HG03175 (cell line): ENCODE measurements at regions not wholly inside any gene's neighbourhood (a gene's known extent, or its start where the extent isn't known, plus 50 kb on each side); places are given as distances from the start of the nearest gene placed in this dataset.

ENCODE experiments used
- ATAC-seq: cut with Tn5 transposase; IDR thresholded peaks from one replicate; pipeline ENCODE4 v1.9.1; 2021; ENCODE audit warnings: mild to moderate bottlenecking, moderate library complexity; ENCODE audit not compliant: unreplicated experiment

GRCh38 chr2:160862226-160862625 is 298.0 kb upstream of the TANK start:
- ATAC-seq = no peak

- ATAC-seq = no peak
Measured at GRCh38 chr2:160868891-160869290, 291.3 kb upstream of the TANK start.

- ATAC-seq = no peak
Measured at GRCh38 chr2:160869411-160869810, 290.8 kb upstream of the TANK start.

DNA sequence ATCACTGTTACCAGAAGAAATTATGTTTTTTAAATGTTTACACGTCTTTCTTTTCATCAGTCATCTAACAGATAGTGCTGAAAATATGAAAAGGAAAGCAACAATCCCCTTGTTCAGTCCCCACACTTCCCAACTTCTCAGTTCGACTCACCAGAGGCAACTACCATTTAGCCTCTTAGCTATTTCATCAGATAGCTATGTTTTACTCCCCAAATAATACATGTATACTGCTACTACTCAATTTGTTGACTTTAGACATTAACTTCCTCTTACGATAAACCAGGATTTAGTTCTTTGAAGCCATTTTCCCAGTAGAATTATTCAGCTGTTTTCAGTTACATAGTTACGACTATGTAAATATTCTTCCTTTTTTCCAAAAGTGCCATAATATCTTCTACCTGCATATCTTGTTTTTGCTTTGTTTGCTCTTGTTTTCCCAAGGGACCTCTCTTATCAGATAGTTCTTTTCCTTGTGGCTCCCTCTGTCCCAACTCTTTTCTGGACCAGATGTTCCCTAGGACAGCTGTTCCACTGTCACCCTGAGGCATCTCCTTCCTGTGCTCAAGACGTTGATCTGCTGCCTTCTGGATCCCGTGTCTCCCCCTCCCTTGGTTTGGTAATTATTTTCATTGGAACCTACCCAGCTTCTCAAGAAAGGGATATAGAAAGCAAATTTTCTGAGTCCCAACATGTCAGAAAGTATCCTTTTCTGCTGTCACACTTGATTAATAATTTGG is 289.3 kb upstream of the TANK start:
- no peak for ATAC-seq

GRCh38 chr2:160871953-160872352 is 288.3 kb upstream of the TANK start:
- ATAC-seq = no peak

- ATAC-seq = no peak
Measured at GRCh38 chr2:160876029-160876428, 284.2 kb upstream of the TANK start.

GRCh38 chr2:160876765-160877164 is 283.5 kb upstream of the TANK start:
- ATAC-seq = no peak

DNA sequence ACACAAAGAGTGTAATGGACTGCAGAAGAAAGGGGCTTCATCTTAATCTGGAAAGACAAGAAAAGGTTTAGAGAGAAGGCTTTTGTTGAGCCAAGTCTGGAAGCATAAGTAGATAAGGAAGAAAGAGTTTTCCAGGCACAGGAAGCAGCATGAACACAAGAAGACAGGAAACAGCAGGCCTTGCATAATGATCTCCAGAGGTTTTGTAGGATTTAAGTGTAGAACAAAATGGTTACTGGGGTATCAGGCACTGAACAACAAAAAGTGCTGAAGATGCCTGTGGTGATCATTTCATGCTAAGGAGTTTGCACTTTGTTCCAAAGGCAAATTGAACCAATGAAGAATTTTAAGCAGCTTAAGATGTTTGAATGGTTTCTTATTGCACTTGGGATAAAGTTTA is 281.6 kb upstream of the TANK start:
- no peak for ATAC-seq

DNA sequence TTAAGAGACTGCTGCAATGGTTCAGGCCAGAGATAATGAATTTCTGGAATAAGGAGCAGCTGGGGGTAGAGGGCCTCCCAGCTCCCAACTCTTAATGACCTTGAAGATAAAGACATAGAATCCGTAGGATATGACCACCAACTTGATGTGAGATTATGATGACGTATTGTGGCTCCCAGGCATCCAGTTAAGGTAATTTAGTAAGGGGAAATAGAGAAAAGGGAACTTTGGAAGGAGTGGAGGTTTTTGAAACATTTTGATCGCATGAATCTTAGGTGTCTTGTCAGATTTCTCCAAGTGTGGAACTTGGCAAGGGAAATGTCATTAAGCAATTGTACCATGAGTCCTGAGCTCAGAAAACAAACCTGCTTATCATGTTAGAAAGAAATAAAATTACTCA is 277.3 kb upstream of the TANK start:
- ATAC-seq = no peak

DNA sequence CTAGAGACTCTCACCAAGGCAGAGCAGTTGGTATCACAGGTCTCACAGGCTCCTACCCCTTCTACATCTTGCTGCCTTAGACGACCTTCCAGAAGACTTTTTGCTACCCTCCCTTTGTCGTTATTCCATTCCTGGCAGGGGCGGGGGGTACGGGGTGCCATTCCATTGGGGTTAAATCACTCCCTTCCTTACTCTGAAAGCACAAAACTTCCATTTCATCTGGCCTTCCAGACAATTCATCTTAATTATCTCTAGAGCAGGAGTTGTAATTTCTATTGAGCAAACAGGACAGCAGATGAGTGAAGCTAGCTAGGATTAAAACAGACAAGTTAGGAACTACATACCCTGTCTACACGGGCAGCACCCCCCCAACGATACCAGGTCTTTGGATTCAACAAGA is 276.2 kb upstream of the TANK start:
- no peak for ATAC-seq

DNA sequence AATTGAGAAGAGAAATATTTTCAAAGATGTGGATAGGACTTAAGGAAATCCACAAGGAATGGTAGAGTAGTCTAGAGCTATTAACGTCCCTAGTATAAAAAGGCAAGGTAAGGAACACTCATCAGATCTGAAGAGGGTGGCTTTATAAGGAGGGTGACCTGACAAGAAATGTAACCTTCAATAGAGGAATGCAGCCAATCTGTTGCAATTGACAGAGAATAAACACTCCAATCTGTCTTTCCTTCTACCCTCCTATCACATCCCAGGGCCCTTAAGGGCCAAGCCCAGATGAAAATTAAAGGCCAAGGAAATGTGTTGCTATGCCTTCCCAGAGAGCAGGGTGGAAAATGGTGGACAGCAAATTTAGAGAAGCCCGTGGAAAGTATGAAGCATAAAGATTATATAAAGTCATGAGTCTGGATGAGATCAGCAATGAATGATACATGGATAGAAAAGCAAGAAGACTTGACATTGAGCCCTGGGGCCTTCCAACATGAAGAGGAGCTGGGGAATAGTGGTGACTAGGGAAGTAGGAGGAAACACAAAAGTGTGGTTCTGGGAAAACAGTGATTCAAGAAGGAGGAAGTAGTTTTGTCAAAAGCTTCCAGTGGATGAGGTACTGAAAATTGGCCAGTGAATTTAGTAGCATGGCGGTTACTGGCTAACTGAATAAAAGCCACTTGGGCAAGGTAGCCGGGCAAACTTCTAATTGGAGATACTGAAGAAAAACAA is 270.6 kb upstream of the TANK start:
- no peak for ATAC-seq

DNA sequence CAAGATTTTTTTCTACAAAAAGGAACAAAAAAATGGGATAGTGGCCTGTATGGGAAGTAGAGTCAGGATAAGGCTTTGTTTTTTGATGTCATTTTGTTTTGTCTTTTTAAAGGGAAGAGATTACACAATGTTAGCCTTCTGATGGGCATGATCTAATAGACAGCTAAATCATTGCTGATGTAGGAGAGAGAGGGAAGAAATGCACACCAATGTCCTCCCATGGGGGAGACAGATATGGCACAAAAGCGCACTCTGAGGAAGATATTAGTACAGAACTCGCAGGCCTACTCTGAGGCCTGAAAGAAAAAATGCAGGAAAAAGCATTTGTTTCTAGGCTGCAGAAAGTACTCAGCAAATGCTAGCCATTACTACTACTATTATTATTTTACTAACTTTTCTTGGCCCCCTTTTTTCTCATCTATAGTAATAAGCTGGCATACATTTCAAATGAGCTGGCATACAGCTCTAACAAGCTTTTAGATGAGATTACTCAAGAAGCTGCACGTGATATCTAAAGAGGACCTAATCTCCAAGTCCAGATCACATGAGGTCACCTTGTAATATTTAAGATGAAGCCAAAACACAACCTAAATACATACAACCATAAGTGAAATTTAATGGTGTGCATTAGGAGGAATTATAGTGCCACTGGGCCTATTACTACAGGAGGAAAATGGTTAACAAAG is 269.4 kb upstream of the TANK start:
- no peak for ATAC-seq

DNA sequence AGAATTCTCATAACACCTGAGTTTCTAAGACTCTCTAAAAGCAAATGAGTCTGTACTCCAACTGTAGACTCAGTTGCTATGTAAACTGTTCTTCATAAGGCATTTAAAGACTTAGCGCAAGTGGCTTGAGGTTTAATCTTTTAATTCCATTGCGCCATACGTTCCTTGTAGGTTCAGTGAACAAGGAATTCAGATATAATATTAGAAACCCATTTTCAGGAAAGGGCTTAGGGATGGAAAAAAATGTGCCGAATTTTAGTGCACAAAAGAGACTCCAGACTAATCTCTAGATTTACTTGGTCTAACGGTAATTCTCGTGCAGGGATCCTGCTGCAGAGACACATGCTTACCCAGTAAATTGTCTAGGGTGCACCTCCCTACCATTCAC is 268.9 kb upstream of the TANK start:
- no peak for ATAC-seq

DNA sequence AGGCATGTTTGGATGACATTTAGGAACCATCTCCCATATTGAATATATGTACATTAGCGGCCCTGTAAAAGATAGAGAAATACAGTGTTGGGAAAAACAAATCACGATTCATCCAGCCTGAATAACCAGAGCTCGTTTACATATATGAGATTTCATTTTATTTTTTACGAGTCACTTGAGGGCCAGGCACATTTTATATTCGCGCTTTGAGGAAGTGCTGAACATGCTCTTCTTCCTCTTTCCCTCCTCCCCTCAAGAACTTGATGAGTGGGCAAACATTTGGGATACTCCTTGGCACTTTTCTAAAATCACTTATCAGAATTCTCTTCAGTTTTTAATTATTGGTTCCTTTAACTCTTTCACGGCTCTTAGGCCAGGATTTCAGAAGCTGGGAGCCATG is 268.0 kb upstream of the TANK start:
- ATAC-seq = no peak

DNA sequence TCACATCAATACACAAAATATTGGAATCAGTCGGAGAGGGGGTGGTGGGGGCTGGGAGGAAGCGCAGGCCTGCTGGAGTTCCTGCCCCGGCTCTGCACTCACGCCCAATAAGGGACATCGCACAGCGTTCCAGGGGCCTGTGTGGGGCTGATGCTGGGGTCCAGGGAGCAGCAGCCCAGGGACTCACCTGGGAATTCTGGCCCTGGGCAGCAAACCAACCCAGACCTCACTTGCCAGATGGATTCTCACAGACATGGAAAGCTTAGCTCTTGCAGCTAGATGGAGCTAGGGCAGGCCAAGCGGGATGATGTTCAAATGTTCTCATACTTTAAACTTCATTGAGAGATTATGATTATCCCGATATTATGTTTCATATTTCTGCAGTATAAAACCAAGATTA is 266.6 kb upstream of the TANK start:
- no peak for ATAC-seq

GRCh38 chr2:160898581-160899307 is 261.5 kb upstream of the TANK start:
- ATAC-seq = no peak

GRCh38 chr2:160901613-160902012 is 258.6 kb upstream of the TANK start:
- no peak for ATAC-seq

DNA sequence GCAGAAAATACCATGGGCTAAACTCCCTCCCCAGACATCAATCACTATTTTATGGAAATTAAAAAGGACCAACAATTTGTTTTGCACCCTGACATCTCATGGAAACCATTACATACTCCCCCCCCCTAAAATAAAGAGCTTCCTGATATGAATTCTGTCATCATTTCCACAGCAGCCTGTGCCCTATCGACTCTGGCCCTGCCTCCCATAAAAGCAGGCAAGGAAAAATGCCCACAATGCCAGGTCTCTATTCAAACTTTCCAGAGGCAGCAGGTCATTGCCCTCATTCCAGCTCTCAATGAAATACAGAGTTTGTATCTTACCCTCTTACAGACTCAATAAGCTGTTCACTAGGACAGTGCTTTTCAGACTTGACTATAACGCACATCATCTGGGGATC is 254.4 kb upstream of the TANK start:
- ATAC-seq = no peak

- ATAC-seq = no peak
Measured at GRCh38 chr2:160906878-160907277, 253.3 kb upstream of the TANK start.

DNA sequence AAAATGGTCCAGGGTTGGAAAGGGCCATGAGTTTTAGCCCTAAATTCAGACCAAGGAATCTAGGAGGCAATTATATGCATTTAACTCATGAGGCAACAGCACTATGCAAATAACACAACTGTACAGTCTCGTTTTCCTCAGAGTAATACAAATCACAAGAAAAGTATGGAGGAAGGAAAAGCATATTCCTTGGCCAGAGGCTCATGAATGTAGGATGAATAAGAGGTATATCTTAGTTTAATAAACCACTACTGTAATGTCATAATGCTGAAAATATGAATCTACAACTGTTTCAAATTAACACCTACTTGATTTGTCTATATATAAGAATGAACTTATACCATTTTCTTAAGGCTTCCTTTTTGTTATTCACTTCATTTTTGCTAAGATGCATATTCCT is 252.5 kb upstream of the TANK start:
- ATAC-seq = no peak

- ATAC-seq = no peak
Measured at GRCh38 chr2:160908157-160908556, 252.1 kb upstream of the TANK start.
